SHP77 treated with DMSO at 0.1 percent for 48 hours (cell line): ENCODE measurements at regions not wholly inside any gene's neighbourhood (a gene's known extent, or its start where the extent isn't known, plus 50 kb on each side); places are given as distances from the start of the nearest gene placed in this dataset.

Experiments used
- DNase-seq: peaks from one replicate; lab custom pipeline; 2025; lab: John Stamatoyannopoulos, UW

DNA sequence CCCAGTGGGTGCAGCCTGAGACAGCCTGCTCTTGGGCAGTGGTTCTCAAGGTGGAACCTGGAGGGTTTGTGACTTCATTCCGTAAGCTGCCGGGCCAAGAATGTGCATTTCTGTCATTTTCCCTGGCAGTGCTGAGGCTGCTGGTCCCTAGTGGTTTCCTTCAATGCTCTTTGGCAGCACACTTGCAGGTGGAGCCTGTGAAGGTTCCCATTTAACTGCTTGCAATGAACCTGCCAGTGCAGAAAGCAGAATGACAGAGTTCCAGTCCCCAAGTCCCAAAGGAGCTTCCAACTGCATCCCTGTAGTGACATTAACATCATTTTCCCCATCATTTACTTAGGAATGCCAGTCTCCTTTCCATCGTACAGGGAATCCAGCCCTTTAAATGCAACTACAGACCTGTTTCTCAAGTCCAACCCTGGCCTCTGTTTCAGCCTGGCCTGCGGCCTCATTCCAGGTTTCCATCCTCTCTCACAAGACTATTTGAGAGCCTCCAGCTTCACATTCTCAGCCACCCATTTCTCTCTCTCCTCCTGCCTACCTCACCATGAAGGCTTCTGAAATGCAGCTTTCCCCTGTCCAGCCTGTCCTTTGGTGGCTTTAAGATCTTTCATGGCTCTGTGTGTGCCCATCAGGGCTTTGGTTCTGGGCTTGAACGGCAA lies 149.7 kb upstream of the GGTLC1 start:
- no peak for DNase-seq

DNA sequence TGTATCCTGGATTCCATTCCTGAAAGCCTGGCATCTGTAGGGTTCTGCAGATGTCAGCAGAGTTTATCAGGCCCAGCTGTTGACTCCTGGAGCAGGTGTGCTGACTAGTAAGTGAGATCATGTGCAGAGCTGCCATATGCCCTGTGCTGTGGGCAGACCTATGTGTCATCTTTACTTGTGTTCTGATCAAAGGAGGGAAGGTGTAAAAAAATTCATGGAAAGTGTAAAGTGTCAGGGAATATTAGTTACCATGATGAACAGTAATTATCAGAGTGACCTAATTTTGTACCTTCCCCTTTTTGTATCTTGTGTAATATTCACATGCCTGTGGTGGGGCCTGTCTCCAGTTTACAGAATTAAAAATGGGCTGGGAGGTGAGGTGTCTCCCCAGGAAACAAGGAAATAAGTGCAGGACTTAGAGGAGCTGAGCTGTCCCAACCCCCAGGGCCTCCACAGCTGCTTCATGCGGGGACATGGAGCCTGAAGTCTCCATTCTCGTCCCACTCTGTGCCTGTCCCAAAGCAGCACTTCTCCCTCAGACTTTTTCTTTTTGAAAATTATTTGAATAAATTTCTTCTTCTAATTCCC lies 148.2 kb upstream of the GGTLC1 start:
- no peak for DNase-seq

DNA sequence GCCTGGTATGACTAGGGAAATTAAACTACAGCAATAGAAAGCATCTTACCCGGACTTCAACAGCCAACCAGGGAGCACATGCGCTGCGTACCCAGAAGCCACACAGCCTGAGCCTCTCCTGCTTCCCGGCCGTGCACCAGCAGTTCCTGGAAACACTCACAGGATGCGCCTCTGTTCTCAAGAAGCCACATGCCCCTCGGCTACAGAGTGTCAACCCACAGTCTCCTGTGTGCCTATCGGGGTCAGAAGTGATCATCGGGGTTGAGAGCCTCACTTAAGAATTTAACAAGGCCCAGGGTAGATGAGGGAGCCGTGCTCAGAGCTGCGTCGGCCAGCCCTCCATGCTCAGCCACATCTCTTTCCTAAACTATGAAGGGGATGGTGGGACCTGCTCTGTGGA lies 147.2 kb upstream of the GGTLC1 start:
- no peak for DNase-seq

DNA sequence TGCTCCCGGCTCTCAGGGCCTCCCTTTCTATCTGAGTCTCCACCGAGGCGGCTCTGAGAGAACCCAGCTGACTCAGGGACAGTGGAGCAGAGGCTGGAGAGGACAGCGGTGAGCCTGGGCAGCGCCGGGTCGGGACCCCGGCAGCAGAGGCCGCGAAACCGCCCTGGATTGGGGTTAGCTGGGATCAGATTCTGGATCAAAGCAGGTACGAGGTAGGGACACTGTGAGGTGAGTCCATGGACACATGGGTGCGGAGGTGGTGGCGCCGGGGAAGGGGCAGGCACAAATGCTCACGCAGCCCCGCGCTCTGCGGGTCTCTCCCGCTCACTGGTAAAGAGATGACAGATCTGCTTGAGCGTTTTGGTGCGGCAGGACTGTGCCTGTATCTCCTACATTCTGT lies 146.4 kb upstream of the GGTLC1 start:
- no peak for DNase-seq

DNA sequence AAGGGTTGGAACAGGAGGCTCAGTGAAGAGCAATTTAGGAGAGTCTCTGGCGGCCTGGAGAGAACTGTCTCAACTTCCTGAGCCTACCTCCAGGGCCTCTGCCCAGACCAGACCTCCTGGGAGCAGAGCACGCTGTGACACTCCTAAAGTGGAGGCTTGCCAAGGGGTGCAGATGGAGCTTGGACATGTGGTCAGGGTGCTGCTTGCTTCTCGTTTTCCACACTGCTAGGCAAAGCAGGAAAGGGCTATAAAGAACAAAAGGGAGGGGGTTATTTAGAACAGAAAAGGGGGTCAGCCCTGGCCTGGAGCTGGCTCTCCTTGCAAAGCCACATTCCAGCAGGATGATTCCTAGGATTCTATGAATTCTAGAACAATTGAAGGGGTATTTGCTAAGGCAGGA lies 145.7 kb upstream of the GGTLC1 start:
- DNase-seq = no peak

DNA sequence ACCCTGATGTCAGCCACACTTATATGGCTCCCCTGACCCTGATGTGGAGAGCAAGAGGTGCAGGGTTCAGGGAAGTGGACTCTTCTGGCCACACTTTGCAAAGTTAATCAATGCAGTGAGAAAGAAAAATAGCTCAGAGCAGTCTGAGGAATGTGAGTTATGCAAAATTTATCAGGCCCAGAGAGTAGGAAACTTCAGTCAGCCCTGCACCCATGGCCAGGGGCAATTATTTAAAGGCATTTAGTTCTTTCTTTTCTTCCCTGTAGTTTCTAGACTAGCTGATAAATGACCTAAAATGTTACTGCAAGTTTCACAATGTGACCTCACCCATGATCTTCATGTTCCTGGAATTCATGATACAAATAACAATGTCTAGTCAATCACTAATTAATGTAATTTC lies 143.7 kb upstream of the GGTLC1 start:
- DNase-seq = no peak

DNA sequence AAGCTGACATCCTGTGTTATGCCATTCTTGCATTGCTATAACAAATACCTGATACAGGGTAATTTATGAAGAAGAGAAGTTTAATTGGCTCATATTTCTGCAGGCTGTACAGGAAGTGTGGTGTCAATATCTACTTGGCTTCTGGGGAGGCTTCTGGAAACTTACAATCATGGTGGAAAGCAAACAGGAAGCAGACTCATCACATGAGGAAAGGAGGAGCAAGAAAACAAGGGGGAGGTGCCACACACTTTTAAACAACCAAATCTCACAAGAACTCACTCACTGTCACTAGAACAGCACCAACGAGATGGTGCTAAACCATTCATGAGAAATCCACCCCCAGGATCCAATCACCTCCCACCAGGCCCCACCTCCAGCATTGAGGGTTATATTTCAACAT lies 143.1 kb upstream of the GGTLC1 start:
- DNase-seq = no peak

DNA sequence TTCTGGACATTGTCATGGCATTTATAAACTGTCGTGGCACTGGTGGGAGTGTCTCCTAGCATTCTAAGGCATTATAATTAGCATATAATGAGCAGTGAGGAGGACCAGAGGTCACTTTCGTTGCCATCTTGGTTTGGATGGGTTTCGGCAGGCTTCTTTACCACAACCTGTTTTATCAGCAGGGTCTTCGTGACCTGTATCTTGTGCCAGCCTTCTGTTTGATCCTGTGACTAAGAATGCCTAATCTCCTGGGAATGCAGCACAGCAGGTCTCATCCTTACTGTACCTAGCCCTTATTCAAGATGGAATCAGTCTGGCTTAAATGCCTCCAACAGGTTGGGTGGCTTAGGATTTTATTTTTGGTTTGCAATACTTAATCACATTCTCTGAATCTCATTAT lies 142.7 kb upstream of the GGTLC1 start:
- DNase-seq = no peak

DNA sequence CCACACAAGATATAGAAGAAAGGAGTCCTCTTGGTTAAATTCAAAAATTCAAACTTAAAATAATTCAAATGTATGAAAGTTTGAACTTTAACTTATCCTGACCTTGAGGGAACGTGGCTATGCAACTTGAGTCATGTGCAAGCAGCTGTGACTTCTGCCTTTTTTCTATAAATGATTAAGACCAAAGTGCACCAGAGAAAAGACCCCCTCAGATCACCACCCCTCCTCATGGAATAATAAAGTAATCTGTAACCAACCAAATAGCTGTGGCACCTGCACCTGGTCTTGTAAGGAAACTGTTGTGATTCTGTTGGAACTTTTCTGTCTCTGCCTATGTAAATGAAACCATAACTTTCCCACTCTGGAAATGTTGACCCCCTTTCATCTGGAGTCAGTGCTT lies 141.1 kb upstream of the GGTLC1 start:
- DNase-seq = no peak

DNA sequence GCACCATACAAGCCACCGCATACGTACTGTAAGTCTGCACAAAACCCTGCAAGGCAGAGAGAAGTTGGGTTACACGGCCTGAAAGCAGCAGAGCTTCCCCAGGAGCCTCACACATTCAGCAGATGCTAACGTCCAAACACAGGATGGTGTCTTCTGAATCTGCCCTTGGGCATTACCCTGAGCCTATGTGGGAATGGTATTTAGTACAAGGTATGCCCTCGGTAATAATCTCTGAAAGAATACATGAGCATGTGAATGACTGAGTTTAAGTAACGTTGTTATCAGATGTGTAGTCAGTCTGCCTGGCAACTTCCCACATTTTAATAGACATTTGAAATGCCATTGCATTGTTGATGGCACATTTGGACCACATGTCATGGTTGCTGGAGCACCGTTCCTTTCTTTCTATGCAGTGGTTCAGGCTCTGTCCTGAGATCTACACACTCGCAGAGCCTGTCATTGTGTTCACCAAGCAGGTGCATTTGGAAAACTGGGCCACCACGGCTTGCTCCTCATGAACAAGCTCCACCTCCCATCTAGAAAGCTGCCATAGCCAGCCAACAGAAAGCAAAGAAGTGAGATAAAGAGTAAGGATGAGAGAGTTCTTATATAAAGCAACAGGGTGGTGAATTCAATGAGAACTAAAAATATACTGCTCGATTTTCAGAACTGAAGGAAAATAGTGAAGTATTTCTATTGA lies 136.5 kb upstream of the GGTLC1 start:
- no peak for DNase-seq

DNA sequence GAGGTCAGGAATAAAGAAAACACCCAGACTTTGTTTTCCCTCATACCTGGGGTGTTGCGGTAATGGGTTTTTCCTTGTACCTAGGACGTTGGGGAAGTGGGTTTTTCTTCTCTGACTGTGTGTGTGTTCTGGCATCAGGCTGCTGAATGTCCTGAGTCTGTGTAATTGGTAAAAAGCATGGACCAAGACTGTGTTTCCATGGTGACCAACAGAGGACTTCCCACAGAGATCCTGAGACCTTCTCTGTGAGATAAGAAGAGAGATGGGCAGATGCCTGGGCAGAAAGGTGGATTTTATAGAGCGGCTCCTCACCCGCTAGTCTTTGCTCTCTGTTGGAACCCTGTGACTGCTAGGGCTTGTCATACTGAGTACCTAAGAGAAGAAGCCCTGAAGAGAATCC lies 135.4 kb upstream of the GGTLC1 start:
- DNase-seq = no peak

DNA sequence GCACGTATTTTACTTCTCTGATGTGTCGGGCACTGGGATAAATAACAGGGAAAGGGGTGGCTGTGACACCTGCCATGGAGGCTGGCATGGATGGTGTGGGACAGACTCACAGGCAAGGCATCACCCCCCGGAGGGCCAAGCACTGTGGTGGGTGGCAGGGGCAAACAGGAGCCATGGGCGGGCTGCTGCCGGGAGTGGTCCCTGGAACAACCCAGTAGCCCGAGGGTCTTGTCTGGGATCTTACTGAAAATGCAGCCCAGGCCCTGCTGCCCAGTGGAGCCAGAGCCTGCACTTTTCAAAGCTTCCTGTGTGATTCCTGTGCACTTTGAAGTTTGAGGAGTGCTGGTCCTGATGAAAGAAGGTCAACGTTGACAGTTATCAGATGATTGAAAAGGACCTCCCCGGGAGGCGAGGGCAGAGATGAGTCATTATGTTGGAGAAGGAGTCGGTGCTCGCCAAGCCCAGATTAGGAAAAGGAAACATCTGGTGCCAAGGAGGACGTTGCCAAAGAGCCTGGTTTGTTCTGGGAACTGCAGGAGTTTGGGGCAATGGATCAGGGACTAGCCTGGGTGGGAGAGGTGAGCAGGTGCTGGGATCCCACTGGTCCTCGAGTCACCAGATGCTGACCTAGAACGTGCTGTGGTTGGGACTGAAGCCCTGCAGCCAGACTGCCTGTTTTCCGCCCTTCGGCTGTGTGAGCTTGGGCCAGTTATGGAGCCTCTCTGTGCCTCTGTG lies 130.0 kb upstream of the GGTLC1 start:
- DNase-seq = no peak

DNA sequence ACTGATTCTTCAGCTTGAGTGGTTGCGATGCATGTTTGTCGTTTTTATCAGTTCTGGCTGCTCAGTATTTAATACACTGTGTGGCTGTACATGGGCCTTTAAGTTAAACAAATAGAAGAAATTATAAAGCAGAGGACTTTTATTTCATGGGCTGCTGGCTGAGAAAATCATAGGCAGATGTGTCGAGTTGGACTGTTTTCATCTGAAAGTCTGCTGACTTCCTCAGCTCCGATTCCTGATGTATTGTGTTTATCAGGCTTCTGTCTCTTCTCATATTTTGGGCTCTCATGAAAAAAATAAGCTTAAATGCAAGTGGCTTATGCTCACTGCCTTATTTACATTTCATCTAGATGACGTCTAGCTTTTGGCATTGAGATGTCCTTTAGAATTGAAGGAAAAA lies 129.5 kb upstream of the GGTLC1 start:
- DNase-seq = no peak

DNA sequence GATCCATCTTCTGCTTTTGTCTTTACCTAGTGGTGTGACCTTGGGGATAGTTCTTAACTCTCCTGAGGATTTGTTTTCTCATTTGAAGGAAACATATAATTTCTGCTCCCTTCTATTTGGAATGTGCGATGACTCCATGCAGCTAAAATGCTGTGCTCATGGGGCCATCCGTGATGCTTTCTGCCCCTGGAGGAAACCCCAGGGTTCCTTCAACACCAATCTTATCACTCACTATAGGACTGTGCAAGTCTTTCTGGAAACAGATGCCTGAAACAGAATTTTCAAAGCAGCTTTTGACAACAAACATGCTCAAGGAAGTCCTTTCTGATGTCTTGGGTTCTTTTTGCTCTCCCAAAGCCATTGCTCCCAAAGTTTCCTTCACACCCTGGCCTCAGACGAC lies 128.8 kb upstream of the GGTLC1 start:
- no peak for DNase-seq

DNA sequence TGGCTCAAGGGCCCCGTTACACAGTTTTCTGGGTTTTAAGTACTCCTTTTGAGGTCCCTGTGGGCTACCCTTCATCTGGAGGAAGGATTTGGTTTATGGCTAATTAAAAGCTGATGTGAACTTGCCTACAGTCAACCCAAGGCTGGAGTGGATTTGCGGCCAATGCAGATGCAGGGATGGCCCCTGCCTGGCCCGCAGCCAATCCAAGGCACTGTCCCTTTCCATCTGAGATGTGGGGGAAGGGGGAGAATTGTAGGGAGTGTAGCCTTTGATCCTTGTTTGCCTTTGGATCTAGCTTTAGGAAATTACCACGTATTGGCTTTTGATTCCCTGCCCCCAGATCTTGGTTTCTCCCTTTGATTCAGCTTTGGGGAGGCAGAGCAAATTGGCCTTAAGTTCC lies 128.0 kb upstream of the GGTLC1 start:
- no peak for DNase-seq

DNA sequence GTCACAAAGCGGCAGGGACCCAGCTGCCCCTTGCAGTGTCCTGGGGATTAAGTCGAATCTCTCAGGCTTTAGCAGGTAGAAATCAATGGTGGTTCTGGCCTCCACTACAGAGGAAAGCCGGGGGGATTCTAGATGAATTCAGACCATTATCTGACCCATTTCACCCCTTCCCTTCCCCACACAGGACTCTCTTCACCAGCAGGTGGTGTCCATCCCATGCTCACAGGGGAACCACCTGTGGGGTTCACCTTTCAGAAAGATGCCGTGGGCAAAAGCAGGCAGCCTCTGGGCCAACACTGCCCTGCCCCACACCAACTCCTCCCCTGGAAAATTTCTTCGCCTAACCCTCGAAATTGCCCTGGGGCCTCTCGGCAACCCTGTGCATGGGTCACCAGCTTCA lies 123.8 kb upstream of the GGTLC1 start:
- no peak for DNase-seq

DNA sequence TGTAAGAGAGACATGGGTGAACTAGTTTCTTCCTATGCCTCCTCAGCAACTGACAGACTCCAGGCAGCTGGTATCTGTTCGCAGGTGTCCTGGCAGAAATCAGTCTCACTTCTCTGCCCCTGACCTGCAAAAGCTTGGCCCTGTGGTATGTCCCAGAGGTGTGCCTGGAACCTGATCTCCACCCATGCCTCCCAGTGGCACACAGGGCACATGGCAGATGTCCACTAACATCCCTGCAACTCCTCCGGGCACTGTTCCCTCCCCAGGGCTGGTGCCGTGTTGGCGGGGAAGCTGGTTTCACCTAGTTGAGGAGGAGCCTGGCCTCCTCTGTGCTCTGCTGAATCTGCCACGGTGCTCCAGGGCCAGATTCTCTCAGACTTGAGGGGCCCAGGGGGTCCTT lies 123.3 kb upstream of the GGTLC1 start:
- DNase-seq = no peak

DNA sequence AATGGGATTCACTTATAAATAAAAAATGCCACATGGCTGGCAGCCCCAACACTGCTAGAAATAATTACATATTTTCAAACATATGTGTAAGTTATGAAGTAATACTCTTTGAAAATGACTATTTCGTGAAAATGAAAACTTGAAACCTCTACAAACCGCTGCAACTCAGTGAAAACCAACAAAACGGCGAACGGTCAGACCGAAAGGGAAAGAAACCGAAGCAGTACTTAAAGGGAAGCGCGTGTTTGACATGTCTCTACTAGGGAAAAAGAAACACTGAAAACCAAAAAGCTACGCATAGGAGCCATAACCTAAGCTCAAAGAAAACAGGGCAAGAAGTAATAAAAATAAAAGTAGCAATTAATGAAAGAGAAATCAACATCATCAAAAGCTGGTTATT lies 121.0 kb upstream of the GGTLC1 start:
- DNase-seq = no peak

DNA sequence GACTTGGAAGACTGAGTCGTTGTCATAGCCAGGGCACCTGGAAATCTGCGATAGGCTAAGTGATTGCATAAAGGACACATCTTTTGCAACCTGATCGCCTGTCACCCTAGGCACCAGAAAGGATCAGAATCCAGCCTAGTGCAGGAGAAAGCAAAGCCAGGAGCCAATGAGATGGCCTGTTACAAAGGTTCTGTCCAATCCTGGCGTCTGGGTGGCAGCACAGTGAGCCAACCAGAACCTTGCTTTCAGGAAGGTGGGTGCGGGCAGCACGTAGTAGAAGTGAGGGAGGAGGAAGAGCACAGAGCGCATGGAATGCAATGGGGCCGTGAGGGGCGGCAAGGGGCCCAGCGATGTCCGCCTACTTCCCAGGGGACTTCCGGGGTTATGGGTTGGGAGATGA lies 120.4 kb upstream of the GGTLC1 start:
- no peak for DNase-seq

DNA sequence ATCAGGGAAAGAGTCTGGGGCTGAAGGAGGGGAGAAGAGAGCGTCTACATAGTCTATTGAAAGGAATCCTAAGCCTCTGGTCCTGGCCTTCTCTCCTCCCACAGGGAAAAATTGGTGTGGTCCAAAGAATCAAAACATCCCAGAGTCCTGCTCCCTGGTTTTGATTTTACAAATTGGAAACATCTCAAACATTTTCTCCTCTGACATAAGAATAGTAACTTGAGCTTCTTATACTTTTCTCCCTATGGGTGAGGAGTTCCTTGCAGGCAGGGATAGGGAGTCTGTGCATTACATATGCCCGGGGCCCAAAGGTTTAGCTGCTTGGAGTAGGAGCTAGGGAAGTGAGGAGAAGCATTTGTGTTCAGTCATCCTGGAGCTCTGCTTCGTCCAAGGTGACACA lies 120.0 kb upstream of the GGTLC1 start:
- no peak for DNase-seq

DNA sequence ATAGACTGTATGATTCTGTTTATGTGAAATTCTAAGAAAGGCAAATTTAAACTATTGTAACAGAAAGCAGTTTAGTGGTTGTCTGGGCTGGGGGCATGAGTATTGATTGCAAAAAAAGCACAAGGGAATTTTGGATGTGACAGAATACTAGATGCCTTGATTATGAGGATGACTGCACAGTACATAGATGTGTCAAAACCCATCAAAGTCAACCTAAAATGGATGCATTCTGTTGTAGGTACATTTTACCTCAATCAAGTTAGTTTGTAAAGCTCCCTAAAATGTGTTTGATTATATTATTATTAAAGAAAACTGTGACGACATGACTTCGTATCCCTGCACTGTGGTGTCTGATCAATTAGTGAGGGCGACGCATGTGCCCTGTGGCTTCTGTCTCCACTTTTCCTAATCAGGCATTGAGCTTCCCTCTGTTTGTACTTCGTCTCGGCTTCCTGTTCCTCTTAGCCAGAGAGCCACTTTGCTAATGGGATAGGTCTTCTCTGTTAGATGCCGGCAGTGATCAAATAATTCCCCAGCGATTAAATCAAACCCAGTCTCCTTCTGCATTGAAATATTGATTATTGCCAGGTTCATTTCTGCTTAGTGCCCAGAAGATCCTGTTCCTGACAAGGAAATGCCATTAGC lies 118.3 kb upstream of the GGTLC1 start:
- DNase-seq = no peak

DNA sequence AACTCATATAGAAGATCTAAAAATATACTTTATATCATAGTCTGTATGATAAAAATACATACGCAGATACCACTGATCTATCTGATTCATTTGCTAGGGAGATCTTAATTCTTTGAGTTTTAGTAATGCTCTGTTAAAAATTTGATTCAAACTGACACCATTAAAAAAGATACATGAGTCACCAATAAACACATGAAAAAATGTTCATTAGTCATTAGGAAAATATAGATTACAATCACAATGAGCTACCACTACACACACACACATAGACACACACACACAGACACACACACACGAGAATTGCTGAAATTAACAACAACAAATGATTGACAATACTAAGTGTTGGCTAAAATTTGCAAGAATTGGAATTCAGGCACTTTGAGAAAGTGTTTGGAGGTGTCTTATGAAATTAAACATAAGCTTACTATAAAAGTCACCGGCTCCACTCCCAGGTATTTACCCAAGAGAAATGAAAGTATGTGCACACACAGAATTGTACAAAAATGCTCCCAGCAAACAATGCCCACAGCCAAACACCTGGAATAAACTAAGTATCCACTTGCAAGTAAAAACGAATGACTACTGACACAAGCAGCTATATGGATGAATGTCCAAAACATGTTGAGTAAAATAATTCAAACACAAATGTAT lies 117.7 kb upstream of the GGTLC1 start:
- DNase-seq = no peak
